ENCODE measurements at regions not wholly inside any gene's neighbourhood (a gene's known extent, or its start where the extent isn't known, plus 50 kb on each side); places are given as distances from the start of the nearest gene placed in this dataset.

GRCh38 chr7:53418834-53419482, 383.5 kb downstream of the POM121L12 start:
- TF ChIP-seq GATA3 (IDR thresholded peaks at IDR 0.05; ENCODE audit: low read depth, low read length) (no peak), GATA2 (IDR thresholded peaks at IDR 0.05; ENCODE audit: low read depth, low read length) (no peak)

Data from SH-SY5Y (cell line).